CD4-positive, alpha-beta T cell treated with Interleukin-17A for 1 hour (primary cell): ENCODE measurements at regions not wholly inside any gene's neighbourhood (a gene's known extent, or its start where the extent isn't known, plus 50 kb on each side); places are given as distances from the start of the nearest gene placed in this dataset.

Experiments
- DNase-seq: peaks from one replicate; pipeline ENCODE4 v3.0.0-alpha.2; 2020

- no peak for DNase-seq
These were observed 51.1 kb upstream of the BEGAIN start for GRCh38 chr14:100638211-100638855.

GRCh38 chr14:100639280-100639679 is 52.1 kb upstream of the BEGAIN start:
- no peak for DNase-seq

- peak; percentile 81 for DNase-seq
These were observed 53.5 kb upstream of the BEGAIN start for GRCh38 chr14:100640471-100641273.

- no peak for DNase-seq
These were observed 54.1 kb upstream of the BEGAIN start for GRCh38 chr14:100641274-100641860.

GRCh38 chr14:100643426-100643825 is 56.2 kb upstream of the BEGAIN start:
- no peak for DNase-seq

GRCh38 chr14:100644383-100644782 is 57.2 kb upstream of the BEGAIN start:
- DNase-seq = no peak

- no peak for DNase-seq
These were observed 57.6 kb upstream of the BEGAIN start for GRCh38 chr14:100644784-100645183.

GRCh38 chr14:100645196-100645981 is 58.2 kb upstream of the BEGAIN start:
- peak; percentile 88 for DNase-seq

GRCh38 chr14:100645982-100646314 is 58.7 kb upstream of the BEGAIN start:
- DNase-seq = no peak

GRCh38 chr14:100648474-100649172 is 61.4 kb upstream of the BEGAIN start:
- no peak for DNase-seq

- no peak for DNase-seq
These were observed 61.9 kb upstream of the BEGAIN start for GRCh38 chr14:100649173-100649519.

- DNase-seq = no peak
These were observed 64.8 kb upstream of the BEGAIN start for GRCh38 chr14:100651999-100652508.

- no peak for DNase-seq
These were observed 65.5 kb upstream of the BEGAIN start for GRCh38 chr14:100652744-100653143.

- DNase-seq = peak; percentile 41
These were observed 66.2 kb upstream of the BEGAIN start for GRCh38 chr14:100653409-100653808.

- DNase-seq = no peak
These were observed 67.0 kb upstream of the BEGAIN start for GRCh38 chr14:100654025-100654813.

- DNase-seq = peak; percentile 35
These were observed 67.9 kb upstream of the BEGAIN start for GRCh38 chr14:100654814-100655740.

GRCh38 chr14:100655741-100656085 is 68.5 kb upstream of the BEGAIN start:
- no peak for DNase-seq

- no peak for DNase-seq
These were observed 69.7 kb upstream of the DLK1 start for GRCh38 chr14:100656996-100657395.

GRCh38 chr14:100657780-100658179 is 68.9 kb upstream of the DLK1 start:
- no peak for DNase-seq

GRCh38 chr14:100658181-100658886 is 68.4 kb upstream of the DLK1 start:
- no peak for DNase-seq
